ENCODE measurements at regions not wholly inside any gene's neighbourhood (a gene's known extent, or its start where the extent isn't known, plus 50 kb on each side); places are given as distances from the start of the nearest gene placed in this dataset.
A peak's percentile ranks its signal among the peaks of the same experiment; 100 is the strongest.

GRCh38 chr4:24476282-24476681 lies 108.1 kb downstream of the DHX15 start:
- Mint-ChIP-seq H3K4me1 (ENCODE audit: low read depth) (peaks cover 7% of the 10 kb centered on the region), H3K27me3 (peaks cover 28% of the 10 kb centered on the region), H3K36me3 (no peaks in the 10 kb centered on the region), H3K27ac (no peak overlapping the region), H3K9me3 (no peaks in the 10 kb centered on the region), H3K4me3 (no peak overlapping the region)
- POLR2A ChIA-PET, result no interaction called here
- intact Hi-C loops (cut with micrococcal nuclease), result loop anchor here (10.0 kb wide), 1 partner anchor 899 kb away; the partner anchor contains the start of gene ANAPC4
- CTCF ChIA-PET, result interaction anchor here (0.7 to 2.8 kb wide), 8 partner anchors 9 to 504 kb away, joined by 3 to 14 read pairs (median 3); no protein-coding TSS in a partner anchor
- DNase-seq, result no peak

- ChIA-PET CTCF (interaction anchor here (0.9 to 2.8 kb wide), 6 partner anchors 8 to 504 kb away, joined by 3 to 14 read pairs (median 4); no protein-coding TSS in a partner anchor), POLR2A (no interaction called here)
- H3K4me1 Mint-ChIP-seq (ENCODE audit: low read depth), result peaks cover 9% of the 10 kb centered on the region
- no peaks in the 10 kb centered on the region for H3K36me3 Mint-ChIP-seq
- intact Hi-C loops (cut with micrococcal nuclease), result loop anchor here (10.0 kb wide), 1 partner anchor 899 kb away; the partner anchor contains the start of gene ANAPC4
- H3K9me3 Mint-ChIP-seq, result no peaks in the 10 kb centered on the region
- H3K27me3 Mint-ChIP-seq, result peaks cover 30% of the 10 kb centered on the region
- DNase-seq, result no peak
- H3K4me3 Mint-ChIP-seq, result no peak overlapping the region
- no peak overlapping the region for H3K27ac Mint-ChIP-seq
These were observed 108.6 kb downstream of the DHX15 start for GRCh38 chr4:24475756-24476155.

GRCh38 chr4:24473309-24473721 lies 111.0 kb downstream of the DHX15 start:
- POLR2A ChIA-PET, result interaction anchor here (1.3 kb wide), 1 partner anchor 111 kb away, joined by 3 read pairs; the partner anchor contains the start of gene DHX15
- intact Hi-C loops (cut with micrococcal nuclease), result loop anchor here (5.0 to 10.0 kb wide), 2 partner anchors 214 to 901 kb away; partner anchors contain the start of gene ANAPC4
- Mint-ChIP-seq H3K4me3 (peak overlapping the region; percentile 79), H3K27me3 (peaks cover 46% of the 10 kb centered on the region), H3K9me3 (no peaks in the 10 kb centered on the region), H3K27ac (no peak overlapping the region), H3K36me3 (no peaks in the 10 kb centered on the region), H3K4me1 (ENCODE audit: low read depth) (peaks cover 23% of the 10 kb centered on the region)
- DNase-seq, result peak; percentile 9
- CTCF ChIA-PET, result interaction anchor here (0.7 to 1.4 kb wide), 6 partner anchors 12 to 839 kb away, joined by 3 to 4 read pairs (median 3); partner anchors contain the start of gene ZCCHC4

GRCh38 chr4:24472514-24473308 lies 111.6 kb downstream of the DHX15 start:
- Mint-ChIP-seq H3K36me3 (no peaks in the 10 kb centered on the region), H3K9me3 (no peaks in the 10 kb centered on the region), H3K27ac (no peak overlapping the region), H3K4me1 (ENCODE audit: low read depth) (peaks cover 25% of the 10 kb centered on the region), H3K27me3 (peaks cover 47% of the 10 kb centered on the region), H3K4me3 (peak overlapping the region; percentile 79)
- DNase-seq, result peak; percentile 73
- CTCF ChIA-PET, result interaction anchor here (0.7 to 1.4 kb wide), 6 partner anchors 12 to 840 kb away, joined by 3 to 4 read pairs (median 3); partner anchors contain the start of gene ZCCHC4
- intact Hi-C loops (cut with micrococcal nuclease), result loop anchor here (5.0 to 10.0 kb wide), 2 partner anchors 215 to 902 kb away; partner anchors contain the start of gene ANAPC4
- POLR2A ChIA-PET, result interaction anchor here (1.3 kb wide), 1 partner anchor 112 kb away, joined by 3 read pairs; the partner anchor contains the start of gene DHX15

GRCh38 chr4:24472161-24472510 lies 112.2 kb downstream of the DHX15 start:
- H3K4me1 Mint-ChIP-seq (ENCODE audit: low read depth), result peaks cover 25% of the 10 kb centered on the region
- ChIA-PET POLR2A (interaction anchor here (1.3 kb wide), 1 partner anchor 112 kb away, joined by 3 read pairs; the partner anchor contains the start of gene DHX15), CTCF (interaction anchor here (1.0 to 1.4 kb wide), 2 partner anchors 11 to 22 kb away, joined by 3 read pairs; no protein-coding TSS in a partner anchor)
- peak overlapping the region; percentile 79 for H3K4me3 Mint-ChIP-seq
- peak; percentile 9 for DNase-seq
- peaks cover 49% of the 10 kb centered on the region for H3K27me3 Mint-ChIP-seq
- no peaks in the 10 kb centered on the region for H3K9me3 Mint-ChIP-seq
- H3K36me3 Mint-ChIP-seq, result no peaks in the 10 kb centered on the region
- H3K27ac Mint-ChIP-seq, result no peak overlapping the region
- intact Hi-C loops (cut with micrococcal nuclease), result loop anchor here (5.0 to 10.0 kb wide), 2 partner anchors 215 to 903 kb away; partner anchors contain the start of gene ANAPC4

- Mint-ChIP-seq H3K4me3 (peak overlapping the region; percentile 81), H3K4me1 (ENCODE audit: low read depth) (peaks cover 25% of the 10 kb centered on the region), H3K36me3 (no peaks in the 10 kb centered on the region), H3K27ac (no peak overlapping the region), H3K9me3 (no peaks in the 10 kb centered on the region), H3K27me3 (peaks cover 48% of the 10 kb centered on the region)
- intact Hi-C loops (cut with micrococcal nuclease), result loop anchor here (2.0 to 10.0 kb wide), 3 partner anchors 113 to 903 kb away; partner anchors contain the start of genes ANAPC4 and DHX15
- POLR2A ChIA-PET, result interaction anchor here (1.4 kb wide), 1 partner anchor 113 kb away, joined by 3 read pairs; no protein-coding TSS in a partner anchor
- CTCF ChIA-PET, result interaction anchor here (1.8 kb wide), 1 partner anchor 18 kb away, joined by 4 read pairs; no protein-coding TSS in a partner anchor
- peak; percentile 19 for DNase-seq
These were observed 112.7 kb downstream of the DHX15 start for GRCh38 chr4:24471486-24472160.

GRCh38 chr4:24470666-24471485 lies 113.5 kb downstream of the DHX15 start:
- Mint-ChIP-seq H3K9me3 (no peaks in the 10 kb centered on the region), H3K36me3 (no peaks in the 10 kb centered on the region), H3K27ac (no peak overlapping the region), H3K4me3 (peak overlapping the region; percentile 81), H3K27me3 (peaks cover 42% of the 10 kb centered on the region), H3K4me1 (ENCODE audit: low read depth) (peaks cover 25% of the 10 kb centered on the region)
- CTCF ChIA-PET, result interaction anchor here (0.6 to 1.8 kb wide), 3 partner anchors 19 to 234 kb away, joined by 4 read pairs; no protein-coding TSS in a partner anchor
- intact Hi-C loops (cut with micrococcal nuclease), result loop anchor here (2.0 to 10.0 kb wide), 3 partner anchors 114 to 904 kb away; partner anchors contain the start of genes ANAPC4 and DHX15
- POLR2A ChIA-PET, result interaction anchor here (1.4 kb wide), 1 partner anchor 114 kb away, joined by 3 read pairs; no protein-coding TSS in a partner anchor
- DNase-seq, result peak; percentile 38

- CTCF ChIA-PET, result interaction anchor here (1.3 to 1.5 kb wide), 2 partner anchors 8 to 10 kb away, joined by 4 read pairs; no protein-coding TSS in a partner anchor
- POLR2A ChIA-PET, result interaction anchor here (0.6 kb wide), 1 partner anchor 115 kb away, joined by 4 read pairs; no protein-coding TSS in a partner anchor
- DNase-seq, result no peak
- H3K27ac Mint-ChIP-seq, result no peak overlapping the region
- H3K4me1 Mint-ChIP-seq (ENCODE audit: low read depth), result peaks cover 22% of the 10 kb centered on the region
- H3K36me3 Mint-ChIP-seq, result no peaks in the 10 kb centered on the region
- no peak overlapping the region for H3K4me3 Mint-ChIP-seq
- intact Hi-C loops (cut with micrococcal nuclease), result no loop called here
- peaks cover 60% of the 10 kb centered on the region for H3K27me3 Mint-ChIP-seq
- H3K9me3 Mint-ChIP-seq, result no peaks in the 10 kb centered on the region
These were observed 116.3 kb downstream of the DHX15 start for GRCh38 chr4:24468071-24468470.

- no peaks in the 10 kb centered on the region for H3K36me3 Mint-ChIP-seq
- ChIA-PET CTCF (interaction anchor here (1.2 to 1.5 kb wide), 2 partner anchors 10 to 11 kb away, joined by 3 read pairs; no protein-coding TSS in a partner anchor), POLR2A (no interaction called here)
- H3K4me1 Mint-ChIP-seq (ENCODE audit: low read depth), result peaks cover 12% of the 10 kb centered on the region
- no peak overlapping the region for H3K4me3 Mint-ChIP-seq
- intact Hi-C loops (cut with micrococcal nuclease), result no loop called here
- H3K27me3 Mint-ChIP-seq, result peaks cover 52% of the 10 kb centered on the region
- no peak for DNase-seq
- H3K9me3 Mint-ChIP-seq, result no peaks in the 10 kb centered on the region
- no peak overlapping the region for H3K27ac Mint-ChIP-seq
These were observed 119.8 kb downstream of the DHX15 start for GRCh38 chr4:24464566-24464965.

- no peaks in the 10 kb centered on the region for H3K9me3 Mint-ChIP-seq
- H3K4me1 Mint-ChIP-seq (ENCODE audit: low read depth), result no peaks in the 10 kb centered on the region
- H3K27me3 Mint-ChIP-seq, result peaks cover 11% of the 10 kb centered on the region
- no peak overlapping the region for H3K27ac Mint-ChIP-seq
- no peak for DNase-seq
- H3K4me3 Mint-ChIP-seq, result no peak overlapping the region
- H3K36me3 Mint-ChIP-seq, result no peaks in the 10 kb centered on the region
- CTCF ChIA-PET, result no interaction called here
- intact Hi-C loops (cut with micrococcal nuclease), result no loop called here
- POLR2A ChIA-PET, result no interaction called here
These were observed 127.9 kb downstream of the DHX15 start for GRCh38 chr4:24456431-24456830.

- H3K27me3 Mint-ChIP-seq, result peaks cover 17% of the 10 kb centered on the region
- POLR2A ChIA-PET, result no interaction called here
- no peaks in the 10 kb centered on the region for H3K9me3 Mint-ChIP-seq
- CTCF ChIA-PET, result interaction anchor here (0.9 kb wide), 1 partner anchor 10 kb away, joined by 3 read pairs; no protein-coding TSS in a partner anchor
- H3K4me3 Mint-ChIP-seq, result no peak overlapping the region
- H3K27ac Mint-ChIP-seq, result no peak overlapping the region
- DNase-seq, result no peak
- no peaks in the 10 kb centered on the region for H3K36me3 Mint-ChIP-seq
- intact Hi-C loops (cut with micrococcal nuclease), result no loop called here
- H3K4me1 Mint-ChIP-seq (ENCODE audit: low read depth), result no peaks in the 10 kb centered on the region
These were observed 130.4 kb downstream of the DHX15 start for GRCh38 chr4:24453951-24454350.

All from activated CD4-positive, alpha-beta memory T cell treated with anti-CD3 and anti-CD28 coated beads for 36 hours (primary cell).